ENCODE measurements at regions not wholly inside any gene's neighbourhood (a gene's known extent, or its start where the extent isn't known, plus 50 kb on each side); places are given as distances from the start of the nearest gene placed in this dataset.

- TF ChIP-seq, protein P1, sequence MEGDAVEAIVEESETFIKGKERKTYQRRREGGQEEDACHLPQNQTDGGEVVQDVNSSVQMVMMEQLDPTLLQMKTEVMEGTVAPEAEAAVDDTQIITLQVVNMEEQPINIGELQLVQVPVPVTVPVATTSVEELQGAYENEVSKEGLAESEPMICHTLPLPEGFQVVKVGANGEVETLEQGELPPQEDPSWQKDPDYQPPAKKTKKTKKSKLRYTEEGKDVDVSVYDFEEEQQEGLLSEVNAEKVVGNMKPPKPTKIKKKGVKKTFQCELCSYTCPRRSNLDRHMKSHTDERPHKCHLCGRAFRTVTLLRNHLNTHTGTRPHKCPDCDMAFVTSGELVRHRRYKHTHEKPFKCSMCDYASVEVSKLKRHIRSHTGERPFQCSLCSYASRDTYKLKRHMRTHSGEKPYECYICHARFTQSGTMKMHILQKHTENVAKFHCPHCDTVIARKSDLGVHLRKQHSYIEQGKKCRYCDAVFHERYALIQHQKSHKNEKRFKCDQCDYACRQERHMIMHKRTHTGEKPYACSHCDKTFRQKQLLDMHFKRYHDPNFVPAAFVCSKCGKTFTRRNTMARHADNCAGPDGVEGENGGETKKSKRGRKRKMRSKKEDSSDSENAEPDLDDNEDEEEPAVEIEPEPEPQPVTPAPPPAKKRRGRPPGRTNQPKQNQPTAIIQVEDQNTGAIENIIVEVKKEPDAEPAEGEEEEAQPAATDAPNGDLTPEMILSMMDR (IDR thresholded peaks at IDR 0.05) = no peak
- no peak for TF ChIP-seq POLR2A (IDR thresholded peaks at IDR 0.05)
These were observed 94.4 kb upstream of the COL1A2 start for GRCh38 chr7:94300176-94300835.
